NCI-H1694 (cell line): ENCODE measurements at regions not wholly inside any gene's neighbourhood (a gene's known extent, or its start where the extent isn't known, plus 50 kb on each side); places are given as distances from the start of the nearest gene placed in this dataset.
"Not testable (repeated sequence)": the region's sequence is repeated elsewhere in the genome, so short reads cannot be mapped to it uniquely, and the experiment has no call there.

ENCODE experiments used
- DNase-seq: peaks from one replicate; lab custom pipeline; 2025; lab: John Stamatoyannopoulos, UW

- DNase-seq = no peak
Measured at GRCh38 chr9:117938896-117939295, 234.7 kb downstream of the TLR4 start.

- DNase-seq = not testable (repeated sequence)
Measured at GRCh38 chr9:117944750-117945149, 240.5 kb downstream of the TLR4 start.

GRCh38 chr9:117945286-117945685, 241.1 kb downstream of the TLR4 start:
- DNase-seq = no peak

GRCh38 chr9:117951127-117951526, 246.9 kb downstream of the TLR4 start:
- no peak for DNase-seq

GRCh38 chr9:117952581-117952980, 248.4 kb downstream of the TLR4 start:
- DNase-seq = no peak

GRCh38 chr9:117957267-117957666, 253.1 kb downstream of the TLR4 start:
- DNase-seq = no peak

- no peak for DNase-seq
Measured at GRCh38 chr9:117958726-117959125, 254.5 kb downstream of the TLR4 start.

GRCh38 chr9:117963493-117964090, 259.4 kb downstream of the TLR4 start:
- DNase-seq = no peak

- DNase-seq = no peak
Measured at GRCh38 chr9:117970276-117971050, 266.3 kb downstream of the TLR4 start.

- no peak for DNase-seq
Measured at GRCh38 chr9:117974108-117974507, 269.9 kb downstream of the TLR4 start.

GRCh38 chr9:117979914-117980313, 275.7 kb downstream of the TLR4 start:
- DNase-seq = no peak

GRCh38 chr9:117987945-117988344, 283.7 kb downstream of the TLR4 start:
- DNase-seq = no peak

- DNase-seq = peak; percentile 47
Measured at GRCh38 chr9:117992006-117992405, 287.8 kb downstream of the TLR4 start.

GRCh38 chr9:118000581-118000980, 296.4 kb downstream of the TLR4 start:
- no peak for DNase-seq

- DNase-seq = no peak
Measured at GRCh38 chr9:118003240-118003639, 299.0 kb downstream of the TLR4 start.

- DNase-seq = no peak
Measured at GRCh38 chr9:118008246-118008645, 304.0 kb downstream of the TLR4 start.

GRCh38 chr9:118009614-118010013, 305.4 kb downstream of the TLR4 start:
- DNase-seq = no peak

- no peak for DNase-seq
Measured at GRCh38 chr9:118017607-118018122, 313.5 kb downstream of the TLR4 start.

- DNase-seq = no peak
Measured at GRCh38 chr9:118023644-118024043, 319.4 kb downstream of the TLR4 start.

GRCh38 chr9:118028225-118028624, 324.0 kb downstream of the TLR4 start:
- DNase-seq = no peak

GRCh38 chr9:118029425-118029824, 325.2 kb downstream of the TLR4 start:
- no peak for DNase-seq

GRCh38 chr9:118034701-118035100, 330.5 kb downstream of the TLR4 start:
- no peak for DNase-seq

- no peak for DNase-seq
Measured at GRCh38 chr9:118038713-118039112, 334.5 kb downstream of the TLR4 start.

GRCh38 chr9:118058227-118058626, 354.0 kb downstream of the TLR4 start:
- no peak for DNase-seq
